CD4-positive, alpha-beta memory T cell (primary cell): ENCODE measurements at regions not wholly inside any gene's neighbourhood (a gene's known extent, or its start where the extent isn't known, plus 50 kb on each side); places are given as distances from the start of the nearest gene placed in this dataset.

Experiments used
- CTCF ChIA-PET: fragments of 350-600 bp; sonication (Branson Sonifier 250); formaldehyde crosslinking; loops from one replicate; lab custom pipeline; 2021; ENCODE audit warnings: inconsistent platforms; ENCODE audit not compliant: partially characterized antibody; lab: Charles Lee
- POLR2A ChIA-PET: fragments of 350-600 bp; sonication (Branson Sonifier 250); formaldehyde crosslinking; loops from one replicate; lab custom pipeline; 2021; ENCODE audit not compliant: partially characterized antibody; lab: Charles Lee
- DNase-seq, 5 donors: peaks; one replicate each; pipeline versions ENCODE4 v3.0.0 to v3.0.0-alpha.2; 2020 to 2022; ENCODE audit warnings: mixed read lengths in 1 of 5
- H3K27ac ChIP-seq: one replicate; pipeline ENCODE4 v1.7.0; 2013; ENCODE audit warnings: low read depth, low read length
- H3K27me3 ChIP-seq: 2 replicates; pipeline ENCODE4 v1.7.0; 2013; ENCODE audit warnings: mild to moderate bottlenecking, low read length, moderate library complexity; ENCODE audit not compliant: insufficient read depth
- H3K36me3 ChIP-seq: 2 replicates; pipeline ENCODE4 v1.7.0; 2013; ENCODE audit warnings: mild to moderate bottlenecking, low read length, moderate library complexity; ENCODE audit not compliant: insufficient read depth
- H3K4me1 ChIP-seq: 2 replicates; pipeline ENCODE4 v1.7.0; 2013; ENCODE audit warnings: mild to moderate bottlenecking, low read length, moderate library complexity; ENCODE audit not compliant: insufficient read depth
- H3K4me3 ChIP-seq, 2 donors: one replicate each; pipeline ENCODE4 v1.7.0; 2013; ENCODE audit warnings: low read length in 2 of 2, mild to moderate bottlenecking in 1 of 2
- H3K9me3 ChIP-seq, 2 donors: one replicate each; pipeline ENCODE4 v1.7.0; 2013; ENCODE audit warnings: low read length in 2 of 2, control low read depth in 1 of 2; ENCODE audit not compliant: control insufficient read depth in 1 of 2
- H3K27ac Mint-ChIP-seq, 7 donors: one replicate each; pipeline ENCODE4 v1.8.0; 2020 to 2021; ENCODE audit warnings: mixed read lengths in 7 of 7, mild to moderate bottlenecking in 6 of 7, inconsistent platforms in 3 of 7, moderate library complexity in 3 of 7
- H3K27me3 Mint-ChIP-seq, 2 donors: one replicate each; pipeline ENCODE4 v1.8.0; 2020 to 2021; ENCODE audit warnings: mixed read lengths in 2 of 2
- H3K36me3 Mint-ChIP-seq, 2 donors: one replicate each; pipeline ENCODE4 v1.8.0; 2020 to 2021; ENCODE audit warnings: mixed read lengths in 2 of 2, inconsistent platforms in 1 of 2, mild to moderate bottlenecking in 1 of 2
- H3K4me1 Mint-ChIP-seq, 4 donors: one replicate each; pipeline ENCODE4 v1.8.0; 2020 to 2021; ENCODE audit warnings: mixed read lengths in 4 of 4, mild to moderate bottlenecking in 1 of 4
- H3K4me3 Mint-ChIP-seq, 8 donors: one replicate each; pipeline ENCODE4 v1.8.0; 2020 to 2021; ENCODE audit warnings: mixed read lengths in 8 of 8, mild to moderate bottlenecking in 7 of 8, moderate library complexity in 6 of 8, inconsistent platforms in 3 of 8
- H3K9me3 Mint-ChIP-seq, 8 donors: one replicate each; pipeline ENCODE4 v1.8.0; 2020 to 2021; ENCODE audit warnings: mixed read lengths in 8 of 8, mild to moderate bottlenecking in 5 of 8, inconsistent platforms in 3 of 8, moderate library complexity in 1 of 8
- intact Hi-C: fragments of 100-400 bp; cut with micrococcal nuclease; formaldehyde crosslinking; loops from one replicate; pipeline ENCODE4 v1.15.1; 2023

GRCh38 chr13:89832827-89833226, 1514.7 kb upstream of the MIR17HG start:
- Mint-ChIP-seq H3K4me1 (no peaks in the 10 kb centered on the region), H3K36me3 (no peaks in the 10 kb centered on the region), H3K27me3 (no peaks in the 10 kb centered on the region), H3K9me3 (peaks cover 0 to 13% (median 6%) of the 10 kb centered on the region in 8 donors), H3K4me3 (no peak overlapping the region), H3K27ac (no peak overlapping the region)
- ChIA-PET CTCF (no interaction called here), POLR2A (no interaction called here)
- intact Hi-C loops, result no loop called here
- Histone ChIP-seq H3K9me3 (no peaks in the 10 kb centered on the region), H3K27me3 (no peaks in the 10 kb centered on the region), H3K4me1 (no peaks in the 10 kb centered on the region), H3K4me3 (no peak overlapping the region), H3K36me3 (no peaks in the 10 kb centered on the region), H3K27ac (no peak overlapping the region)
- DNase-seq, result no peak

DNA sequence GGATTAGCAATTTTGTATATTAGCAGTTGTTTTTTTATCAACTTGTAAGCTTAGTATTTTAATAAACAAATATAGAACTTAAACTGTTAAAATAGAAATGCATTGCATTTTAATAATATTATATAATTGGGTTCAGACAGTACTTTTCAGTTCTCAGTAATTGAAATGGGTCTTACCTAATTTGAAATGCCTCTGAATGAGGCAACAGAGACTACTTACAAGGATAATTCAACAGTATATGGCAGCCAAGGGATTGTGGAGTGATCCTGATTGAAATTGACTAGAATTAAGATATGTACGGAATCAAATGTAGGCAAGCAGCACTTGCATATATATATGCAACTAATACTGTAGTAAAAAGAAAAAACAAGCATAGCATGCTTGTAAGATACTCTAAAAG, 1503.9 kb upstream of the MIR17HG start:
- ChIA-PET CTCF (no interaction called here), POLR2A (no interaction called here)
- no peaks in the 10 kb centered on the region for H3K36me3 ChIP-seq
- Mint-ChIP-seq H3K4me1 (no peaks in the 10 kb centered on the region), H3K4me3 (no peak overlapping the region), H3K36me3 (no peaks in the 10 kb centered on the region), H3K27ac (no peak overlapping the region), H3K27me3 (no peaks in the 10 kb centered on the region), H3K9me3 (peaks cover 0 to 14% (median 4%) of the 10 kb centered on the region in 8 donors)
- no peak overlapping the region for H3K27ac ChIP-seq
- no peak overlapping the region for H3K4me3 ChIP-seq
- H3K27me3 ChIP-seq, result no peaks in the 10 kb centered on the region
- H3K9me3 ChIP-seq, result no peaks in the 10 kb centered on the region
- H3K4me1 ChIP-seq, result no peaks in the 10 kb centered on the region
- no peak for DNase-seq
- intact Hi-C loops, result no loop called here

DNA sequence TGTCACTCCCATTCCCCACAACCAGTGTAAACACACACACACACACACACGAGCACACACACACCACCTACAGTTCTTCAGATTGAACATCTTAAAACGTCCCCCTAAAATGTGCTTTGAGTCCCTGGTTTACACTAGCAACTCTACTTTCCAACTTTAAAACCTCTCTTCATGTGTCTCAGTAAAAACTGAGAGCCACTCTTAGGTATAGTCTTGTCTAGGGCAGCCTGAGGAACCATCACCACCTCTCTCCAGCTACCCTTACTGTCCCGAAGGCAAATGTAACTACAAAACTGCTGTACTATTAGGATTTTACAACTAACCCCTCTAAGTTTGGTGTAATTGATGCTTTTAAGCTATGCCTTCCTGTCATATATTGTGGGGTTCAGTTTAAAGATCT, 1501.6 kb upstream of the MIR17HG start:
- H3K4me1 Mint-ChIP-seq, result no peaks in the 10 kb centered on the region
- no peak overlapping the region for H3K27ac ChIP-seq
- H3K4me3 Mint-ChIP-seq, result no peak overlapping the region
- ChIA-PET CTCF (no interaction called here), POLR2A (no interaction called here)
- no peak overlapping the region for H3K4me3 ChIP-seq
- no peaks in the 10 kb centered on the region for H3K4me1 ChIP-seq
- no peaks in the 10 kb centered on the region for H3K9me3 ChIP-seq
- H3K27me3 ChIP-seq, result no peaks in the 10 kb centered on the region
- no peaks in the 10 kb centered on the region for H3K27me3 Mint-ChIP-seq
- no peak for DNase-seq
- H3K27ac Mint-ChIP-seq, result no peak overlapping the region
- no peaks in the 10 kb centered on the region for H3K36me3 Mint-ChIP-seq
- H3K9me3 Mint-ChIP-seq, result peaks cover 0 to 10% (median 4%) of the 10 kb centered on the region in 8 donors
- no peaks in the 10 kb centered on the region for H3K36me3 ChIP-seq
- intact Hi-C loops, result no loop called here

- no peak overlapping the region for H3K4me3 ChIP-seq
- Mint-ChIP-seq H3K9me3 (peaks cover 2 to 11% (median 4%) of the 10 kb centered on the region in 8 donors), H3K27me3 (no peaks in the 10 kb centered on the region), H3K36me3 (no peaks in the 10 kb centered on the region), H3K4me3 (no peak overlapping the region), H3K27ac (no peak overlapping the region), H3K4me1 (no peaks in the 10 kb centered on the region)
- H3K27me3 ChIP-seq, result no peaks in the 10 kb centered on the region
- H3K36me3 ChIP-seq, result no peaks in the 10 kb centered on the region
- CTCF ChIA-PET, result no interaction called here
- DNase-seq, result no peak
- H3K9me3 ChIP-seq, result no peaks in the 10 kb centered on the region
- H3K27ac ChIP-seq, result no peak overlapping the region
- POLR2A ChIA-PET, result no interaction called here
- no peaks in the 10 kb centered on the region for H3K4me1 ChIP-seq
- intact Hi-C loops, result no loop called here
Measured at GRCh38 chr13:89846926-89847585, 1500.4 kb upstream of the MIR17HG start.

- Histone ChIP-seq H3K27me3 (no peaks in the 10 kb centered on the region), H3K27ac (no peak overlapping the region), H3K4me3 (no peak overlapping the region), H3K36me3 (no peaks in the 10 kb centered on the region), H3K9me3 (no peaks in the 10 kb centered on the region), H3K4me1 (no peaks in the 10 kb centered on the region)
- no peak overlapping the region for H3K4me3 Mint-ChIP-seq
- POLR2A ChIA-PET, result no interaction called here
- no peaks in the 10 kb centered on the region for H3K27me3 Mint-ChIP-seq
- no peaks in the 10 kb centered on the region for H3K4me1 Mint-ChIP-seq
- H3K9me3 Mint-ChIP-seq, result peaks cover 0 to 8% (median 5%) of the 10 kb centered on the region in 8 donors
- no peak overlapping the region for H3K27ac Mint-ChIP-seq
- DNase-seq, result no peak
- no peaks in the 10 kb centered on the region for H3K36me3 Mint-ChIP-seq
- intact Hi-C loops, result no loop called here
- CTCF ChIA-PET, result no interaction called here
Measured at GRCh38 chr13:89852570-89852969, 1494.9 kb upstream of the MIR17HG start.

GRCh38 chr13:89856512-89856911, 1491.0 kb upstream of the MIR17HG start:
- ChIA-PET POLR2A (no interaction called here), CTCF (no interaction called here)
- Histone ChIP-seq H3K27ac (no peak overlapping the region), H3K27me3 (no peaks in the 10 kb centered on the region), H3K4me1 (no peaks in the 10 kb centered on the region), H3K9me3 (no peaks in the 10 kb centered on the region), H3K36me3 (no peaks in the 10 kb centered on the region), H3K4me3 (no peak overlapping the region)
- no peaks in the 10 kb centered on the region for H3K36me3 Mint-ChIP-seq
- no peaks in the 10 kb centered on the region for H3K4me1 Mint-ChIP-seq
- no peaks in the 10 kb centered on the region for H3K27me3 Mint-ChIP-seq
- intact Hi-C loops, result no loop called here
- no peak for DNase-seq
- no peak overlapping the region for H3K4me3 Mint-ChIP-seq
- H3K9me3 Mint-ChIP-seq, result peaks cover 0 to 10% (median 3%) of the 10 kb centered on the region in 8 donors
- H3K27ac Mint-ChIP-seq, result no peak overlapping the region

GRCh38 chr13:89857502-89857901, 1490.0 kb upstream of the MIR17HG start:
- CTCF ChIA-PET, result no interaction called here
- H3K9me3 Mint-ChIP-seq, result peaks cover 0 to 7% (median 4%) of the 10 kb centered on the region in 8 donors
- no peak for DNase-seq
- no peaks in the 10 kb centered on the region for H3K27me3 Mint-ChIP-seq
- no peaks in the 10 kb centered on the region for H3K36me3 Mint-ChIP-seq
- H3K4me3 Mint-ChIP-seq, result no peak overlapping the region
- intact Hi-C loops, result no loop called here
- H3K4me1 Mint-ChIP-seq, result no peaks in the 10 kb centered on the region
- H3K27ac Mint-ChIP-seq, result no peak overlapping the region
- H3K9me3 ChIP-seq, result no peaks in the 10 kb centered on the region
- H3K4me1 ChIP-seq, result no peaks in the 10 kb centered on the region
- POLR2A ChIA-PET, result no interaction called here
- no peaks in the 10 kb centered on the region for H3K36me3 ChIP-seq
- H3K4me3 ChIP-seq, result no peak overlapping the region
- H3K27me3 ChIP-seq, result no peaks in the 10 kb centered on the region
- no peak overlapping the region for H3K27ac ChIP-seq
